HG03442 (cell line): ENCODE measurements at regions not wholly inside any gene's neighbourhood (a gene's known extent, or its start where the extent isn't known, plus 50 kb on each side); places are given as distances from the start of the nearest gene placed in this dataset.
A peak's percentile ranks its signal among the peaks of the same experiment; 100 is the strongest.

ENCODE experiments used
- ATAC-seq: cut with Tn5 transposase; IDR thresholded peaks from one replicate; pipeline ENCODE4 v1.9.1; 2021; ENCODE audit warnings: mild to moderate bottlenecking, moderate library complexity; ENCODE audit not compliant: unreplicated experiment

DNA sequence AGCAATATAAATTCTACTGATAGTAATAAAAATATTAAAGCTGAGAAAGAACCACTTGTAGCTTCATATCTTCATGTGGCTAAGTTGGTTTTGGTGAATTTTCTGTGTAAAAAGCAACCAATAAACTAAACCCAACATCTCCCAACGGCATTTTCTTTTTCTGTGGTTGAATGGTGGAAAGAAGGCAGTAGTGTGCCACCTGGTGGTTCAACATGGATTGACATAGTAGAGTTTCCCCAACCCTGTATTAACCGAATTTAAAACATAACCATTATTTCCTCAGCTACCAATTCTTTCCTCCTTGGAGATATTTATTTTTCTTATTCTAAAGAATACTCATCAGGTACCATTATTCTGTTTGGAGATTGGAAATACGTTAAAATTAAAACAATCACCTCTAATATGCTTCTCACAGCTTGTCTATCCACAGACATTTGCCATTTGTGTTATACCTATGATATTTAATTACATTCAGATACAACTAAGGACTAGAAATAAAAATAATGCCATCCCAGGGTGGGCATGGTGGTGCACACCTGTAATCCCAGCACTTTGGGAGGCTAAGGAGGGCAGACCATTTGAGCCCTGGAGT lies 117.1 kb upstream of the EEF1E1 start:
- peak; percentile 72 for ATAC-seq

DNA sequence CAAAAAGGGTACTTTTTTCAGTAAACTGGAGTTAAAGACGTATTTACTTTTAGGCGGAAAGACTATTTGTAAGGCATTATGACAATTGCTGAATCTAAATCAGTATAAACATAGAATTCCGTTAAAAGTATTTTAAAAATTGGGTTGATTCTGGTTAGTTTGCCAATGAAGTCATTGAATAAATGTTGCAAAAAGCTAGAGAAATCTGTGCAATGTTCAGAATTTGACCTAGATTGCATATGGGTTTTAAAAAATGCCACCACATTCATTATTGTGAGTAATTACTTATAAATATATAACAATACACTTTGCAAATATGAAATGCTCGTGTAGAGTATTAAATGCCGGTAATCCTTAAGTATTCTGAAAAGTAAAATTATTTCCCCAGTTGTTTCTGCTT lies 116.5 kb upstream of the EEF1E1 start:
- no peak for ATAC-seq

DNA sequence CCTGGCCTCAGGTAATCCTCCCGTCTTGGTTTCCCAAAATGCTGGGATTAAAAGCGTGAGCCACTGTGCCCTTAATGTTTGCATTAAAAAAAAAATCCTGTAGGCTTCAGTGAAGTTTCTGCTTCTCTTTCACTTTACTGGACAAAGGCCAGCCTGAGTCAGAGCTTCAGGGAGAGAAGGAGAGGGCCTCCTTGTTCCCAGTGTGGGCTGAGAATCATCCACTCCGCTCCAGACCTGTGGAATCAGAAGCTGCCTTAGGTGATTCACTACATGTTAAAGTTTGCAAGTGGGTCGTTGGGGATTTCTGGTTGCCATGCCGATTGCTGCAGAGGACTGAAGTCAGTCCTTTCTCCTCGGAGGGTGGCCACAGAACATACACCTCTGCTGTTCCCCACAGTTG lies 113.3 kb upstream of the EEF1E1 start:
- ATAC-seq, result no peak

DNA sequence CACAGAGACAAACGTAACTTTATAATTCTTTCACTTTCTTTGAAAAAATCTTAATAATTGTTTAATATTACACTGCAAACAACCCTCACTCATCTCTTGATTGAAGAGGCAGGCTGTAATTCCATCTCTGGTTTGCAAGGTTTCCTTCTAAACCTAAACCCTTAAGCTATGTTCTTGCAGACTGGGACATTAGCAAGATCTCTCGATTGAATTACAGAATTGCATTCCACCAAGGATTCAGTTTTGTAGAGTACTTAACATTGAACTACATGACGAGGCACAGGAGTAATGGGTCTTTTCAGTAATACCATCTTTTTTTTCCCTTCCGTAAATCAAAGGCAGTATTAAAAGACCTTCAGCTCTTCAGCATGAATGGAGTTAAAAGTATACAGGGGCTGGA lies 111.6 kb upstream of the EEF1E1 start:
- ATAC-seq, result no peak

DNA sequence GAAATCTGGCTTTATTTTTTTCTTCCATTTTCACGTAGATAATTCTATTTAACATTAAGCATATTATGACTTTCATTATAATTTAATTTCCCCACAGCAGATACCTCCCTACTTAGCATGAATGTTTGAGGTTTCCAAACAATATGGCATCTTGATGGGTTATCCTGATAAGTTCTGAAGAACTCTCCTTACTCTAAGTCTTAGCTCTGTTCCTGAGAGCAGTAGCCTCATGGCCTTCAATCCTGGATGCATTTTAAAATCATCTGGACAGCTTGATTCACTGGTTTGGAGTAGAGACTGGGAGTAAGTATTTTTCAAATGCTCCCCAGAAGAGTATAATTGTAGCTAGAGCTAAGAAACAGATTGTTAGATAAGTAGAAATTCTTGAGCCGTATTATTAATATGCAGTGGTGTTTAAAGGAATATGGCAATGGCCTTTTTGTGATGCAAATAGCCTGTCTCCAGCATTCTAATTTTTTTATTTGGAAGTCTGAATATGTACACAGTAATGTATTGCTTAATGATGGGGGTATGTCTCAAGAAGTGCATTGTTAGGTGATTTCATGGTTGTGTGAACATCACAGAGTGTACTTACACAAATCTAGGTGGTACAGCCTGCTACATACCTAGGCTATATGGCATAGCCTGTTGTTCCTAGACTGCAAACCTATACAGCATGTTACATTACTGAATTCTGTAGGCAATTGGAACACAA lies 110.5 kb upstream of the EEF1E1 start:
- no peak for ATAC-seq

DNA sequence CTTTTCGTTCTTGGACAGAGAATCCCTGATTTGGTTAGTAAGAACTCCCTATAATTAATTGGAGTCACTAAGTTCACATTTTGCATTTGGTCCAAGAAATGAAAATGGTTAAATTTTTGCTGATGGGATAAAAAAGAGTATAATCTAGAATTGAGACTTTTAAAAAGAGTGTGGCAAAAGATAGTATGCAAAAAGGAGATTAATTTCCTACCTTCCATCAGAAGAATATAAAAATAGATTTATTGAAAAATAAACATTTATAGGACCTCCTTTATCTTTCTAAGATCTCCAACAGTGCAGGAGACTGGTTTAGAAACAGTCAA lies 105.5 kb upstream of the EEF1E1 start:
- no peak for ATAC-seq

DNA sequence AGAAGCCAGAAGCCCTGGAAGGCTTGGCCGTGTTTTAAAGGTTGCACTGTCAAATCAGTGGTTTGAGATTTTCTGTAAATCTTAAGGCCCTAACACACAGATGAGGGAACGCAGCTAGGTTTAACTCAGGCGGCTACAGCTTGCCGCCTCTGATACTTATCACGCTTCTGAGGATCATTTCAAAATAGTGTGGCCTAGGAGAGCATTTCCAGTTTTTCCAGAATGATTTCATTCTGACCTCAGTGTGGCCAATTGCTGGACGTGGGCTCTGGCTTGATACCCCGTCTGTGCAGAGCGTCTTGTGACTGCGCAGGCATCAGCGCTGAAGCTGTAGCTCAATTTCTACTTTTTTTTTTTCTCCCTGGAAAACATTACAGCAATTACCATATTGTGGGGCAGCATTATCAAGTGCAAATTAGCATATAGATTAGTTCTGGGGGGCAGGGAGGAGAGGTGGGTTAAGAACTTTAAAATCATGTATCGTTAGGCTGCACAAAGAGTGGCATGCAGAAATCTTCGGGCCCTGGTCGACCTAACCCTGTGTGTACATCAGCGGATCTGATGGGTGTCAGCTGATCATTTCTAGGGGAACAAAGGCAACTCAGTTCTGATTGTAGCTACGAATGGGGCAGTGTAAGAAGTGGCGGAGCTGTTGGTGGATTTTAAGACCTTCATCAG lies 105.0 kb upstream of the EEF1E1 start:
- ATAC-seq, result no peak

DNA sequence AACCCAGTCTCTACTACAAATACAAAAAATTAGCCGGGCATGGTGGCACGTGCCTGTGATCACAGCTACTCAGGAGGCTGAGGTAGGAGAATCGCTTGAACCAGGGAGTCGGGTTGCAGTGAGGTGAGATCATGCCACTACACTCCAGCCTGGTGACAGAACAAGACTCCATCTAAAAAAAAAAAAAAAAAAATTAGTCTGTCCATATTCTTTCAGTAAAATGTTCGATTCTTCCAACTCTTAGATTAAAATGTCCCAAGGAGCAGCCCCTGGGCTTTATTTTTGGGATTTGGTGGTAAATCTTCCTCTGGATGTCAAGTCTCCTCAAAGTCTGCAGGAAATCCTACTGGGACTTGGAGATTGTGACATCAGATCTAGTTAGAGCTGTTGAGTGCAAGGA lies 101.0 kb upstream of the EEF1E1 start:
- no peak for ATAC-seq

DNA sequence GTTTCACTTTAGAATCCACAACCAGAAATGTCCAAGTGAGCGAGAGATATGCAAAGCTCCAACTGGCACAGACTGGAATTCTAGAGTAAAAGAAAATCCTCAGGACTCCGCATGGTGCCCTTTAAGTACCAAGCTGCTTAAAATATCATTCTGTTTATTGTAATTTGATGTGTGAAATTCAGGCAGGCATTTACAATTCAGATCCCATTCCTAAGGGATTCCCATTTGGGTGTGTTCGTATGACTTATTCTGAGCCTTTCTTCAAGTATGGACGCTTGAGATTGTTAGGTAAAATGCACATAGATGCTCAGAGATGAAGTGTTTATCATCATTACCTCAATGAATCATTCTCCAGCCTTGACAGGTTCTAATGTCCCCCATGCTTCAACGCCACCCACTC lies 99.3 kb upstream of the EEF1E1 start:
- ATAC-seq, result no peak

DNA sequence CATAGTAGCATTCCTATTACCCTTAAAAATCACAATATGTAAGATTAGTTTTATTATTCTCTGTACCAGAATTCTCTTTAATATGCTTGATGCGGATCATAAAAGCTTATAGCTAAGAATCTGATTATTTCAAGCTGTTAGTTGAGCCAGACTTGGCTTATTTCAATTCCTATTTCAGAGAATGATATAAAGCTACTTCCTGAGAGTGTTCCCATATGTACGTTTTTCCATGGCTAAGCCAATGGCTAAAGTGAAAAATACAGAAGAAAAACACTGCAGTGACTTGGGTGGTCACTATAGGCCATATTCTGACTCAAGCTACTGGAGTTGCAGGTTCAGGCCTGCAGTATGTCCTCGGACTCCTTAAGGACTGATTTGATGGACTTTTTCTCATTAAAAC lies 97.9 kb upstream of the EEF1E1 start:
- ATAC-seq, result no peak

DNA sequence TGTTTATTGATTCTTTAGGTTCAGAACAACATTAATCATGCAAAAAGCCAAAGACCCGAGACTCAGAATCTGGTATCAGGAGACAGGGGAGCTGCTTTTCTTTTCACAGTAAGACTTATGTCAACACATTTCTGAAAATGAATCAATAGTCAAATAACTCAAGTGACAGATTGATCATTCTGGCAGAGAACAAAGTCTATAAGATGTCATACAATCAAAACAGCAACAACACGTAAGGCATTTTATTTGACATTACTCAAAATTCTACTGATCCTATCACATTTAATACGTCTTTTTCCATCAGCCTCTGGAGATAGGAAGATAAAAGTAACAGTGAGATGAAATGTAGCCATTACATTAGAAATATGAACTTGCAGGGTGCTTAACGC lies 93.4 kb upstream of the EEF1E1 start:
- ATAC-seq, result no peak

DNA sequence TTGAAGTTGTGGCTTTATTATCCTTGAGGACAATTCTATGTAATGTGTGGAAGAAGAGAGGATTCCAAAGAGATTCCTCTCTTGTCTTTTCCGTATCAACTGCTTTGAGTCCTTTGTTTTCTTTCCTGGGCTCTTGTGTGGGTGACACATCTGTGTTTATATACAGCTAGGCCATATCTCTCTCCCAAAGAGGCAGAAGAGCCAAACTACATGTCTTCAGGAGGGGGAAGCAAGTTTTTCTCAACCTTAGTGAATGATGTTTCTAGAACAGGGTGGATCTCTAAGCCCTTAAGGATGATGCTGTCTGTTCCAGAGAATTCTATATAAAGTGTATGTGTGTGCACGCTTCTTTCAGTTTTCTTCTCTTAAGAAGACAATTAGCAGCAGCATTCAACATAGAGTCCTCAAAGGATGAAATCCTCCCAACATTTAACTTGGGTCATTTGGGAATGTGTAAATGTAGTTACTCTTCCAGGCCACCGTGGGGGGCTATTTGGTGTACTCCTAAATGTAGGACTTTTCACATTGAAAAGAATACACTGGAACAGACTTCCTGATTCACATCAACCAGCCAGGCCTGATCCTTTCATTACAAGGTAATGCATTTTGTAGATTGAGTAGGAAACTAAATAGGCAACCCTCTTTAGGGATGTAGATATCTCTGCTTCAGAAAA lies 92.8 kb upstream of the EEF1E1 start:
- no peak for ATAC-seq

DNA sequence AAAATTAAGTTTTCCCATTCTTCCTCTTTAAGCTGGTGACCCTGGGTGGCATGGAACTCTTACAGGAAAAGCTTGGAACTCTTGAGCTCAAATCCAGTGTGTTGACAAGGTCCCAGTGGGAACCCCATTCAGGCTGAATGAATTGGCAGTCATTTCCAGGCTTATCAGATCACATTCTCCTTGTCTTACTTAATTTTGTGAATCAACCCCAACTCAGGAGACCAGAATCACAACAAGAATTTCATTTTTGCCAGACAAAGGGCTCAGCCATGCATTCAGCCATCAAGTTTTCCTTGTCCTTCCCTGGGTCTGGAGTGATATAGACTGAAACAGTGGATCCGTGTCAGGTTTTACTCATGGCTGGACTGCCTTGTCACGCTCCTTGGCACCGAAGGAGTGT lies 92.1 kb upstream of the EEF1E1 start:
- no peak for ATAC-seq

DNA sequence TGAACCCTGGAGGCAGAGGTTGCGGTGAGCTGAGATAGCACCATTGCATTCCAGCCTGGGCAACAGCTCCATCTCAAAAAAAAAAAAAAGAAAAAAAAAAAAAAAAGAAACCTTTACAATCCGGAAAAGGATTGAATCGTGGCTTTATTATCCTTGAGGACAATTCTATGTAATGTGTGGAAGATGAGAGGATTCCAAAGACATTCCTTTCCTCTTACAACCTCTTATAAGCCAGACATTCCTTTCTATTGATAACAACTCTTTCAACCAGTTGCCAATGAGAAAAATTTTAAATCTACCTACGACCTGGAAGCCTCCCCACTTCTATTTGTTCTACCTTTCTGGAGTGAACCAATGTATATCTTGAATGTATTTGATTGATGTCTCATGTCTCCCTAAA lies 91.2 kb upstream of the EEF1E1 start:
- ATAC-seq, result no peak

DNA sequence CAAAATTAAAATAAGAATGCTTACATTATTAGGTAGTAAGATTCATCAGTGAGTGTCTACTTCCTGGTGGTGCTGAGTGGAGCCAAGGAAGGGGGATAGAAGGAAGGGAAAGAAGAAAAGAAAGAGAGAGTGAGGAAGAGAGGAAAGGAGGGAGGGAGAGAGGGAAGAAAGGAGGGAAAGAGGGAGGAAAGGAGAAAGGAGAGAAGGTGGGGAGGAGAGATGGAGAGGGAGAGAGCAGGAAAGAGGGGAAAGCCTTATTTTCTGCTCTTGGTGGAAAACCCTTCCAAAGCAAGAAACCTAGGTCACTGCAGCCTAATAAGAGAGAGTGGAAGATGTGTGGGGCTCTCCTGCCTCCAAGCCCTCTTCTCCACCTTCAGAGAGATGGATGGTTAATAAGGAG lies 90.2 kb upstream of the EEF1E1 start:
- ATAC-seq, result no peak

DNA sequence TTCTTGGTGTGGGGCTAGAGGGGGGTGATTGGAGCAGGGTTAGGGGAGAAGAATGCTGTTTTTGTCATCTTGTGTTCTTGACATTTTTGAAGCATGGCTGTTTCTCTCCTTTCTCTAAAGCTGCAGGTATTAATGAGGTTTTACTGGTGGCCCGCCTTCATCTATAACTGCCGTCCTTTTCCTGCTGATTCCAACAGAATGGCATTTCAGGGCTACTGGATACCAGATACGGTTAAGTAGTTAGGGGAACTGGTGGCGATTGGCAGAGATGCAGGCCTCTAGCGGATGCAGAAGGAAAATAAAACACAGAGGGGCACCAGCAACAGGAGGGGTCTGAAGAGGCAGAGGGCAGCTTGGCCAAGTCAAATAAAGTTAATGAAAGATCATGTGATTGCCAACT lies 89.7 kb upstream of the EEF1E1 start:
- no peak for ATAC-seq

DNA sequence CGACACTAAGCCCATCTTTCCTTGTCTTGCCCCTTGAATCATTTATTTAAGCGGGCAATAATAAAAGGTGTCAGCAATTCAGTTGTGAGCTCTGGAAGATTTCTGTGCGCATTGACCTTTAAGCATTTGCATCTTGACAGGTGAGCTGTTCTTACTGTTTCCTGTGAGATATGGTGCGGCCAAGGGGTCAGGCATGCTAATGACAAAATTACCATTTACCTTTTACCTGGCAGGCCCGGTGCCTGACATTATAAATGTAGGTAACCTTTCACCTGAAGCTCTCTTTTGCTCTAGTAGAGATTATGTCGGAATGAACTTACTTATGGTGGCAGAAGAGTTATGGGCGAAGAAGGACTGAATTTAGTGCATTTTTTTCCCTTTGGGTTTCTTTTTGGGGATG lies 89.3 kb upstream of the EEF1E1 start:
- ATAC-seq, result no peak

DNA sequence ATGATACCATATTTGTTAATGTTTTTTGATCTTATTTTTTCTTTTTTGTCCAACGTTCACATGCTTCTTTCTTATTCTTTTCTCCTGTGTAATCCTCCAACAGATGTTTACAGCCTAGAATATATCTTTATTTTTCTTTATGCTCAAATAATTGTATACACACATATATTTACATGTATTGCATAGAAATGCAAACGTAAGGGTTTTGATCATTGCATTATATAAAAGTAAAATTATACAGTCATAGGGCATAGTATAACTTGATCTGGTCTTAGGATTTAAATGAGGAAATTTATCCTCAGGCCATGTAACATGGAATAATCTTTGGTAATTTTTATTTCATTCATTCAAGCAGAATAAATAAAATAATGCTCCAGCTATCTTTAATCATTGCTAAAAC lies 84.9 kb upstream of the EEF1E1 start:
- no peak for ATAC-seq

DNA sequence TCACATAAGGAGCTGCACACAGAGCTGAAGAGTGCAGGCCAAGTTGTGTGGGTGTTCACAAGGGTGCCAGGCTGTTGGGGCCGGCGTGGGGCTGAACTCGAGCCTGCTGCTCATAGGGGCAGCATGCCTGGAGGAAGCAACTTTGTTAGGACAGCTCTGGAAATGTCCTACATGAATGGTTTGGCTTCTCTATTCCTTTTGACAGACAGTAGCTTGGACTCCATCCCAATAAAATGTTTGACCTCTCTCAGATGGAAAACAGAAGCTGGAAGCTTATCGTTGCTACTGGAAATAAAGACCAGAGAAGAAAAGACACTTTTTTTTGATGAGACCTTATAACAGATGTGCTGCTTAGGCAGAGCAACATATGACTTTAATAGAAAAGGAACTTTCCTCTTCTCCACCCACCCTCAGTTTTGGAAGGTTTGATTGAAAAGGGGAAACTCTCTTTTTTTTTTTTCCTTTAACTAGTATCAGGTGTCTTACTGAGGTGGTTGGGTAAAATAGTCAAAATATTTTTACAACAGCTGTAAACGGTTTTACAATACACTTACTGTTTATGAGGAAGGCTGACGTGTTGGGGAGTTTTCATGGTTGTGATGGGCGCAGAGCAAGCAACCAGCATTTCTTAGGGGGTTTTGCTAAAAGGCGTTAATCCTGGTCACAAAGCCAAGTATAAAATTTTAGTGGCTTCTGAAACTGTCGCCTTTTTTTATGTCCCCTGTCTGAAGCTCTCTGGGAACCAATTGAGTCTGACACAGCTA lies 80.7 kb upstream of the EEF1E1 start:
- ATAC-seq, result no peak

DNA sequence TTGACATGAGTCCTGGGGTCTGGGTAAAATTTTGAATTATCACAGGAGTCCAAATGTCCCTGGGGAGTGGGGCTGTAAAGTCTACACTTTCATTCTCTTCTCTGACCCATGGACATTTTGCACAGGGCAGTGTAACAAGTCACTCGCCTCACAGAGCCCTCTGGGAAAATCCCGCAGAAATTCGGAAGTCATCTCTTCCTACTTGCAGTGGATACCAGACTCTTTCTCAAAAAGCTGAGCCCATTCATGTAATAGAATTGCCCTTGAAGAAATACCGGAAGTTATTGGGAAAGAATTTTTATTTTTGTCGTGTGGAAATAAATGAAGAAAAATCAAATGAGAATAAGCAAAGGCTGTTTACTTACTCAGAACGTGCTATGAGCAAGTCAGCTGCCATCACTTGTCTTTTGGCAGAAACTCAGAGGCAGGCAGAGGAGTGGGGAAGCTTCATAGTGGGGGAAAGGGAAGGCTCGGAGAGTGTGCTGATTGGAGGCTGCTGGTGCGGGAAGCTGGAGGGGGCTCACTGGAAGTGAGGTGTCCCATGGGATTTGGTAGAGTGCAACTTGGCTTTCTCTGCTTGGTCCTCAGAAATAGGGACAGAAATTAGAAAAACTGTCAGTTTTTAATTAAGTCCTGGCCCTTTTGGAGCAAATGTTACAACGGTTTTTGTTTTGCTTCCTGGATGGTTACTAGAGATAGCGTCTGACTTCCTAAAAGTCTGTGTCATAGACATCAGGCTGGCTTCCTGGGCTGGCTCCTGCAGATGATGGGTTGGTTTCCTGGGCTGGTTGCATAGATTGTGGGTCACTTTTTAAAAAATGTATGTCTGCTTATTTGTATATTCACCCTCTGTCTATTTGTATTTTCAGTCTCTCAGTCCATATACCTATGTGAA lies 79.8 kb upstream of the EEF1E1 start:
- no peak for ATAC-seq
